ENCODE measurements at regions not wholly inside any gene's neighbourhood (a gene's known extent, or its start where the extent isn't known, plus 50 kb on each side); places are given as distances from the start of the nearest gene placed in this dataset.
"Not testable (repeated sequence)": the region's sequence is repeated elsewhere in the genome, so short reads cannot be mapped to it uniquely, and the experiment has no call there.

- DNase-seq (ENCODE audit: low spot score), result no peak
Measured at GRCh38 chr11:122022646-122023045, 93.4 kb downstream of the BLID start.

GRCh38 chr11:122020902-122021301 lies 95.1 kb downstream of the BLID start:
- no peak for DNase-seq (ENCODE audit: low spot score)

GRCh38 chr11:122019908-122020694 lies 95.9 kb downstream of the BLID start:
- no peak for DNase-seq (ENCODE audit: low spot score)

GRCh38 chr11:122007601-122008071 lies 108.4 kb downstream of the BLID start:
- DNase-seq (ENCODE audit: low spot score), result peak; percentile 12

GRCh38 chr11:122004446-122004845 lies 111.6 kb downstream of the BLID start:
- no peak for DNase-seq (ENCODE audit: low spot score)

GRCh38 chr11:122002926-122003325 lies 113.1 kb downstream of the BLID start:
- DNase-seq (ENCODE audit: low spot score), result no peak

GRCh38 chr11:122002047-122002446 lies 114.0 kb downstream of the BLID start:
- no peak for DNase-seq (ENCODE audit: low spot score)

- no peak for DNase-seq (ENCODE audit: low spot score)
Measured at GRCh38 chr11:121999651-122000050, 116.4 kb downstream of the BLID start.

GRCh38 chr11:121996574-121996973 lies 119.4 kb downstream of the BLID start:
- no peak for DNase-seq (ENCODE audit: low spot score)

- no peak for DNase-seq (ENCODE audit: low spot score)
Measured at GRCh38 chr11:121983901-121984300, 132.1 kb downstream of the BLID start.

- DNase-seq (ENCODE audit: low spot score), result not testable (repeated sequence)
Measured at GRCh38 chr11:121977914-121978313, 138.1 kb downstream of the BLID start.

- DNase-seq (ENCODE audit: low spot score), result no peak
Measured at GRCh38 chr11:121968638-121969037, 147.4 kb downstream of the BLID start.

GRCh38 chr11:121967131-121967704 lies 148.8 kb downstream of the BLID start:
- no peak for DNase-seq (ENCODE audit: low spot score)

GRCh38 chr11:121965330-121965729 lies 150.7 kb downstream of the BLID start:
- no peak for DNase-seq (ENCODE audit: low spot score)

- no peak for DNase-seq (ENCODE audit: low spot score)
Measured at GRCh38 chr11:121964591-121964990, 151.4 kb downstream of the BLID start.

- DNase-seq (ENCODE audit: low spot score), result not testable (repeated sequence)
Measured at GRCh38 chr11:121963846-121964245, 152.2 kb downstream of the BLID start.

GRCh38 chr11:121961321-121961801 lies 154.7 kb downstream of the BLID start:
- DNase-seq (ENCODE audit: low spot score), result no peak

- no peak for DNase-seq (ENCODE audit: low spot score)
Measured at GRCh38 chr11:121958971-121959325, 157.1 kb downstream of the BLID start.

- no peak for DNase-seq (ENCODE audit: low spot score)
Measured at GRCh38 chr11:121958323-121958970, 157.6 kb downstream of the BLID start.

- no peak for DNase-seq (ENCODE audit: low spot score)
Measured at GRCh38 chr11:121953122-121953521, 162.9 kb downstream of the BLID start.

- DNase-seq (ENCODE audit: low spot score), result no peak
Measured at GRCh38 chr11:121950160-121950559, 165.9 kb downstream of the BLID start.

GRCh38 chr11:121946514-121946913 lies 169.5 kb downstream of the BLID start:
- DNase-seq (ENCODE audit: low spot score), result no peak
